ENCODE measurements at regions not wholly inside any gene's neighbourhood (a gene's known extent, or its start where the extent isn't known, plus 50 kb on each side); places are given as distances from the start of the nearest gene placed in this dataset.

GRCh38 chr17:77701996-77702395 lies 256.5 kb upstream of the TNRC6C start:
- TF ChIP-seq CTCF (IDR thresholded peaks at IDR 0.05; ENCODE audit: low read depth, low read length), result no peak
- no peak for DNase-seq (ENCODE audit: extremely low read depth, low read depth)

- no peak for DNase-seq (ENCODE audit: extremely low read depth, low read depth)
- no peak for TF ChIP-seq CTCF (IDR thresholded peaks at IDR 0.05; ENCODE audit: low read depth, low read length)
Measured at GRCh38 chr17:77704048-77704815, 254.3 kb upstream of the TNRC6C start.

- no peak for TF ChIP-seq CTCF (IDR thresholded peaks at IDR 0.05; ENCODE audit: low read depth, low read length)
- DNase-seq (ENCODE audit: extremely low read depth, low read depth), result no peak
Measured at GRCh38 chr17:77706938-77707337, 251.6 kb upstream of the TNRC6C start.

- no peak for TF ChIP-seq CTCF (IDR thresholded peaks at IDR 0.05; ENCODE audit: low read depth, low read length)
- no peak for DNase-seq (ENCODE audit: extremely low read depth, low read depth)
Measured at GRCh38 chr17:77707546-77707945, 251.0 kb upstream of the TNRC6C start.

- no peak for TF ChIP-seq CTCF (IDR thresholded peaks at IDR 0.05; ENCODE audit: low read depth, low read length)
- no peak for DNase-seq (ENCODE audit: extremely low read depth, low read depth)
Measured at GRCh38 chr17:77708049-77708448, 250.5 kb upstream of the TNRC6C start.

- no peak for TF ChIP-seq CTCF (IDR thresholded peaks at IDR 0.05; ENCODE audit: low read depth, low read length)
- no peak for DNase-seq (ENCODE audit: extremely low read depth, low read depth)
Measured at GRCh38 chr17:77708936-77709335, 249.6 kb upstream of the TNRC6C start.

- no peak for TF ChIP-seq CTCF (IDR thresholded peaks at IDR 0.05; ENCODE audit: low read depth, low read length)
- DNase-seq (ENCODE audit: extremely low read depth, low read depth), result no peak
Measured at GRCh38 chr17:77709594-77709993, 248.9 kb upstream of the TNRC6C start.

All from AG09319 (cell line).